Activated T-cell treated with anti-CD3 and anti-CD28 coated beads, Interleukin-2, amount 50 U/mL, for 4 hours (primary cell): ENCODE measurements at regions not wholly inside any gene's neighbourhood (a gene's known extent, or its start where the extent isn't known, plus 50 kb on each side); places are given as distances from the start of the nearest gene placed in this dataset.
"Not testable (repeated sequence)": the region's sequence is repeated elsewhere in the genome, so short reads cannot be mapped to it uniquely, and the experiment has no call there.

ENCODE experiments used
- ATAC-seq, 2 donors: fragments of 200-7000 bp; cut with Tn5 transposase; one replicate each; pipeline ENCODE4 v1.10.0; 2021
- DNase-seq: peaks from one replicate; pipeline ENCODE4 v3.0.0-alpha.2; 2020
- H3K27me3 Mint-ChIP-seq: one replicate; pipeline ENCODE4 v1.8.0; 2021; ENCODE audit warnings: low read depth, mixed read lengths
- H3K36me3 Mint-ChIP-seq: one replicate; pipeline ENCODE4 v1.8.0; 2022; ENCODE audit warnings: mixed read lengths; ENCODE audit not compliant: insufficient read depth
- H3K4me1 Mint-ChIP-seq: one replicate; pipeline ENCODE4 v1.8.0; 2021; ENCODE audit warnings: low read depth, mixed read lengths
- H3K4me3 Mint-ChIP-seq: one replicate; pipeline ENCODE4 v1.8.0; 2021; ENCODE audit warnings: mild to moderate bottlenecking, moderate library complexity, mixed read lengths
- H3K9me3 Mint-ChIP-seq: one replicate; pipeline ENCODE4 v1.8.0; 2021; ENCODE audit warnings: mixed read lengths

DNA sequence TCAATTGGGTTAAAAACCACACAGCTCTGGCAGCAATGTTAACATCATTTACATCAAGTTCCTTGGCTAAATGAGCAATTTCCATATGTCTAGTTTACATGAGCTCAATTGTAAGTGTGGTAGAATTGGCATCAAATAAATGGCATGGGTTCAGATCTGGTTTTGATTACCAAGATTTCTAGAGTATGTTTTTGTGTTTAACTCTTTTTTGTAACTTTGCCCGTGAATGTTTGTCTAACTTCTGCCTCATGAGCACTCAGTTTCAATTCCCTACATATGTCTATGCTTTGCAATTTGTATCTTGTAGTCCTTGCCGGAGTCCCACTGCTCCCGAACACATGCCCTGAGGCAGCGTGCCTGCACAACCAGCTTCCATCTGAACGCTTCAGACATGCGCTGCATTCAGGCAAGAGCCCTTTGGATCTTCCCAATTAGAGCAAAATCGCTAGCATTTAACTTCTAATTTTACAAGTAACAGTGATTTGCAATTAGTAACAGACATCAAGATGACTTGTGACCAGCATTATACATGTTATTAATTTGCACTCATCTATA, 644.4 kb downstream of the TRIML1 start:
- DNase-seq (no peak), ATAC-seq (no peak)
- H3K36me3 Mint-ChIP-seq, result no peaks in the 10 kb centered on the region
- no peaks in the 10 kb centered on the region for H3K4me1 Mint-ChIP-seq
- no peak overlapping the region for H3K4me3 Mint-ChIP-seq
- no peaks in the 10 kb centered on the region for H3K27me3 Mint-ChIP-seq
- H3K9me3 Mint-ChIP-seq, result no peaks in the 10 kb centered on the region

- not testable (repeated sequence) for H3K4me1 Mint-ChIP-seq, H3K36me3 Mint-ChIP-seq
These were observed 657.4 kb downstream of the TRIML1 start for GRCh38 chr4:188796600-188796999.

DNA sequence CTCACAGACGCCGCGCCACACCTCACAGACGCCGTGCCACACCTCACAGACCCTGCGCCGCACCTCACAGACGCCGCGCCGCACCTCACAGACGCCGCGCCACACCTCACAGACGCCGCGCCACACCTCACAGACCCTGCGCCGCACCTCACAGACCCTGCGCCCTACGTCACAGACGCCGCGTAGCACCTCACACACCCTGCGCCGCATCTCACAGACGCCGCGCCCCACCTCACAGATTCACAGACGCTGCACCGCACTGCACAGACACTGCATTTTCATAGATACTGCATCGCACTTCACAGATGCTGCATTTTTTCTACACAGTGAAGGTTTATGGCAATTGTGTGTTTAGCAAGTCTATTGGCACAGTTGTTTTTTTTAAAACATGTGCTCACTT, 657.8 kb downstream of the TRIML1 start:
- not testable (repeated sequence) for H3K36me3 Mint-ChIP-seq, H3K27me3 Mint-ChIP-seq, H3K4me3 Mint-ChIP-seq, H3K4me1 Mint-ChIP-seq, H3K9me3 Mint-ChIP-seq, DNase-seq, ATAC-seq

More at GRCh38 chr4:188796600-188796999, 657.4 kb downstream of the TRIML1 start:
- not testable (repeated sequence) for H3K9me3 Mint-ChIP-seq, DNase-seq, H3K27me3 Mint-ChIP-seq, H3K4me3 Mint-ChIP-seq, ATAC-seq

- DNase-seq (no peak), ATAC-seq (no peak)
- Mint-ChIP-seq H3K27me3 (no peaks in the 10 kb centered on the region), H3K36me3 (no peaks in the 10 kb centered on the region), H3K4me1 (no peaks in the 10 kb centered on the region), H3K4me3 (no peak overlapping the region), H3K9me3 (peaks cover 8% of the 10 kb centered on the region)
These were observed 665.6 kb downstream of the TRIML1 start for GRCh38 chr4:188804861-188805260.

DNA sequence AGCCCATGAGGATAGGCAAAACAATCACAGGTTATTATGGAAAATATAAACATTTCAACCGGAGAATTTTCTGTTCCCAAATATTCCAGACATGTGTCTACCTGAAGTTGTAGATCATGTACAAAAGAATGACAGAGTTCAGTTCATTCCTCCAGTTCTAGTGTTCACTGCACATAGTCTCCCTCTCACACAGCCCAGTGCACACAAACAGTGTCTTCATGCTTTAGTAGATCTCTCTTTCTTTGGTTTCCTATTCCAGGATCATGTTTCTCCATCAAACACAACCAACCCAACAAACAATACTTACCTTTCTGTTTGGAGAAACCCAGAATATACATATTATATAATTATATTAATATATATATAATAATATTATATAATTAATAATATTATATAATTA, 671.9 kb downstream of the TRIML1 start:
- Mint-ChIP-seq H3K4me3 (no peak overlapping the region), H3K36me3 (no peaks in the 10 kb centered on the region), H3K4me1 (no peaks in the 10 kb centered on the region), H3K27me3 (no peaks in the 10 kb centered on the region), H3K9me3 (peaks cover 16% of the 10 kb centered on the region)
- DNase-seq (no peak), ATAC-seq (no peak)

DNA sequence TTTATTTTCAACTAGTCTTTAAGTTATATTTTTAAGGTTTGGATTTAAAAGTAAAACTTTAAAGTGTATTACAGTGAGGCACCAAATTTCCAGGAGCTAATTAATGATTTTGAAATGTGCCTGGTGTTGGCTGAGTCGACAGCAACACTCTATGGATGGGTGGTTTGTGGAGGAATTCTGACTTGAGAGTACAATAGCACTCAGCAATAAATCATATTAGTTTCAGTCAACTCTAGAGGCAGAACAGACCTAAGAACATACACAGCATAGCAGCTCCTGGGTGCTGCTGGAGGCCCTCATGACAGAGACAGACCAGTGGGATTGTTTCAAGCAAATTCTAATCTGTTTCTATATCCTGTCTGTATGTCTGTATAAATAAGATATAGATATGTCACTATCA, 673.4 kb downstream of the TRIML1 start:
- H3K9me3 Mint-ChIP-seq, result peaks cover 16% of the 10 kb centered on the region
- H3K4me1 Mint-ChIP-seq, result no peaks in the 10 kb centered on the region
- H3K27me3 Mint-ChIP-seq, result no peaks in the 10 kb centered on the region
- H3K4me3 Mint-ChIP-seq, result no peak overlapping the region
- ATAC-seq, result no peak
- no peak for DNase-seq
- H3K36me3 Mint-ChIP-seq, result no peaks in the 10 kb centered on the region

DNA sequence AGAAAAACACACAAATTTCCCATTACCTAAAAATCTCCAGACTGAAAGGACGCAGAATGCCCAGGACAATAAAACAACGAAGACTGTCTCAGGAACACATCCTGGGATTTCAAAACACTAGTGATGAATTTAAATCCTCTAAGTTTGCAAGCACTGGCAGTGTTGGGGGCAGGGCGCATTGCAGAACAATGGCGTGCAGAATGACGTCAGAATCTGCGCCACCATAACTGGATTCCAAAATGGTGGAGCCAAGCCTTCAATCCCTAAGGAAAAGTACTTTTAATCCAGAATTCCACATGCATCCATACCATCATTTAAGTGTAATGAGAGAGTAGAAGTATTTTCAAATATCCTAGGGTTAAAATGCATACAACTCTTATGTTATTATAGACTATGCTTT, 679.1 kb downstream of the TRIML1 start:
- no peak overlapping the region for H3K4me3 Mint-ChIP-seq
- H3K27me3 Mint-ChIP-seq, result no peaks in the 10 kb centered on the region
- ATAC-seq, result no peak
- no peak for DNase-seq
- H3K4me1 Mint-ChIP-seq, result no peaks in the 10 kb centered on the region
- peaks cover 5% of the 10 kb centered on the region for H3K9me3 Mint-ChIP-seq
- no peaks in the 10 kb centered on the region for H3K36me3 Mint-ChIP-seq

DNA sequence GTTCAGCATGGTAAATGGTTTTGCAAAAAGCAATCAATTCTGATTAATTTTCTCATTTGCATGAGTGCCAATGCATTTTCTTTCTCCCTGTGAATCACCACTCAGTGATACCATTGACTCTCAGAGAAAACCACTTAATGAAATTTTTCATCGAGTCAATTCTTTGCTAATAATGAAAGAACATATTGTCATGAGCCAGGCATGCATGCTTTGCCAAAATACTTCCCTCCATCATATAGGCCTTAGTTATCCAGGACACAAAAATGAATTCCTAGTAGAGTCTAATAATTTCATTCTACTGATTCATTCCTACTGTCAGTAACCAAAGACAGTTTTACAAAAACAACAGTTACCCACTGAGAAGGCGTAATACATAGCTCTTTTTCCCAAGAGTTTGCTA, 680.0 kb downstream of the TRIML1 start:
- H3K4me1 Mint-ChIP-seq, result no peaks in the 10 kb centered on the region
- no peak for ATAC-seq
- H3K27me3 Mint-ChIP-seq, result no peaks in the 10 kb centered on the region

GRCh38 chr4:188821500-188821899, 682.3 kb downstream of the TRIML1 start:
- no peak overlapping the region for H3K4me3 Mint-ChIP-seq
- no peaks in the 10 kb centered on the region for H3K9me3 Mint-ChIP-seq
- H3K27me3 Mint-ChIP-seq, result no peaks in the 10 kb centered on the region
- no peaks in the 10 kb centered on the region for H3K4me1 Mint-ChIP-seq
- no peak for DNase-seq
- no peaks in the 10 kb centered on the region for H3K36me3 Mint-ChIP-seq
- ATAC-seq, result no peak

More for the DNA sequence above, 680.0 kb downstream of the TRIML1 start:
- no peaks in the 10 kb centered on the region for H3K36me3 Mint-ChIP-seq
- no peak for DNase-seq
- H3K9me3 Mint-ChIP-seq, result peaks cover under 1% of the 10 kb centered on the region
- H3K4me3 Mint-ChIP-seq, result no peak overlapping the region

GRCh38 chr4:188822698-188823097, 683.5 kb downstream of the TRIML1 start:
- Mint-ChIP-seq H3K4me1 (no peaks in the 10 kb centered on the region), H3K9me3 (no peaks in the 10 kb centered on the region), H3K27me3 (no peaks in the 10 kb centered on the region), H3K36me3 (no peaks in the 10 kb centered on the region), H3K4me3 (no peak overlapping the region)
- ATAC-seq (no peak), DNase-seq (no peak)

DNA sequence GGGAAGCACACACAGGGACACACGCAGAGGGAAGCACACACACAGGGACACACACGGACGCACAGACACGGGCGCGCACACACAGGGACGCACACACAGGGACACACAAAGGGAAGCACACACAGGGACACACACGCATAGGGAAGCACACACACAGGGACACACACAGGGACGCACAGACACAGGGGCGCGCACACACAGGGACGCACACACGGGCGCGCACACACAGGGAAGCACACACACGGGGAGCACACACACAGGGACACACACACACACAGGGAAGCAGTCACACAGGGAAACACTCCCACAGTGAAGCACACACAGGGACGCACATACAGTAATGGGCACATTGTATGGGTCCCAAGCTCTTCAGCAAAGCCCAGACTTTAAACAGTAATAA, 685.3 kb downstream of the TRIML1 start:
- Mint-ChIP-seq H3K27me3 (no peaks in the 10 kb centered on the region), H3K4me1 (no peaks in the 10 kb centered on the region), H3K4me3 (no peak overlapping the region), H3K36me3 (no peaks in the 10 kb centered on the region), H3K9me3 (peaks cover 5% of the 10 kb centered on the region)
- ATAC-seq, result no peak
- no peak for DNase-seq

DNA sequence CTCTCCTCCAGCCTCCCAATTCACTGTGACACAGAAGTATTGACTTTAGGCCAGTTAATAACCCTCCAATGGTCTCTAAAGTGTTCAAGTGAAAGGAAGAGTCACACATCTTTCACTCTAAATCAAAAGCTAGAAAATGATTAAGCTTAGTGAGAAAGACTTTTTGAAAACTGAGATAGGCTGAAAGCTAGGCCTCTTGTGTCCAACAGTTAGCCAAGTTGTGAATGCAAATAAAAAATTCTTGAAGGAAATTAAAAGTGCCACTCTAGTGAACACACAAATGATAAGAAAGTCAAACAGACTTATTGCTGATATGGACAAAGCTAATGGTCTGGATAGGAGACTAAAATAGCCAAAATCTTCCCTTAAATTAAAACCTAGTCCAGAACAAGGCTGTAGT, 687.2 kb downstream of the TRIML1 start:
- peaks cover 9% of the 10 kb centered on the region for H3K9me3 Mint-ChIP-seq

GRCh38 chr4:188839704-188840103, 700.5 kb downstream of the TRIML1 start:
- Mint-ChIP-seq H3K4me3 (no peak overlapping the region), H3K4me1 (no peaks in the 10 kb centered on the region)

More for the DNA sequence above, 687.2 kb downstream of the TRIML1 start:
- DNase-seq (no peak), ATAC-seq (no peak)
- no peaks in the 10 kb centered on the region for H3K36me3 Mint-ChIP-seq
- no peaks in the 10 kb centered on the region for H3K27me3 Mint-ChIP-seq
- no peak overlapping the region for H3K4me3 Mint-ChIP-seq
- H3K4me1 Mint-ChIP-seq, result no peaks in the 10 kb centered on the region

GRCh38 chr4:188841523-188841922, 702.3 kb downstream of the TRIML1 start:
- H3K27me3 Mint-ChIP-seq, result no peaks in the 10 kb centered on the region
- H3K36me3 Mint-ChIP-seq, result no peaks in the 10 kb centered on the region
- peaks cover 24% of the 10 kb centered on the region for H3K9me3 Mint-ChIP-seq
- H3K4me3 Mint-ChIP-seq, result no peak overlapping the region
- no peak for DNase-seq
- H3K4me1 Mint-ChIP-seq, result no peaks in the 10 kb centered on the region
- ATAC-seq, result no peak

More at GRCh38 chr4:188839704-188840103, 700.5 kb downstream of the TRIML1 start:
- peaks cover 14% of the 10 kb centered on the region for H3K9me3 Mint-ChIP-seq
- no peaks in the 10 kb centered on the region for H3K36me3 Mint-ChIP-seq
- H3K27me3 Mint-ChIP-seq, result no peaks in the 10 kb centered on the region
- DNase-seq, result no peak
- ATAC-seq, result no peak

DNA sequence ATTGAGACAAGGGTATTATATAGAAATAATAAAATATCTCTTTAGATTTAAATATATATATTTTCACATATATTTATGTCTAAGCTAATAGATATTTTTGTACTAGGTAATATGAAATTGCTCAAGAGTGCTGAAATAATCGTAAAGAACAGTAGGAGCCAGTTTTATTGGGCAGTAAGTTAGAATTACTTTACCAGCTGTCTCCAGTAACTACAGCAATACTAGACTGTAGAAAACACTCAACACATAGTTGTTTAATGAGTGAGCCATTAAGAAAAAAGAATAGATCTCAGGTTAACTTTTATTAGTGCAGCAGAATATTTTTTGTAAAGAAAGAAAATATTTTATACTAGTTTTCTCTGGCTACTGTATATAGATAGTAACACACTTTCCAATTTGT, 715.2 kb downstream of the TRIML1 start:
- ATAC-seq (no peak), DNase-seq (no peak)
- peaks cover under 1% of the 10 kb centered on the region for H3K36me3 Mint-ChIP-seq
- no peak overlapping the region for H3K4me3 Mint-ChIP-seq
- no peaks in the 10 kb centered on the region for H3K27me3 Mint-ChIP-seq
- no peaks in the 10 kb centered on the region for H3K4me1 Mint-ChIP-seq
- H3K9me3 Mint-ChIP-seq, result peaks cover 30% of the 10 kb centered on the region

GRCh38 chr4:188858696-188859095, 719.5 kb downstream of the TRIML1 start:
- H3K4me3 Mint-ChIP-seq, result no peak overlapping the region
- peaks cover 32% of the 10 kb centered on the region for H3K9me3 Mint-ChIP-seq
- DNase-seq, result no peak
- H3K36me3 Mint-ChIP-seq, result peaks cover 1% of the 10 kb centered on the region
- no peak for ATAC-seq
- H3K4me1 Mint-ChIP-seq, result no peaks in the 10 kb centered on the region
- H3K27me3 Mint-ChIP-seq, result no peaks in the 10 kb centered on the region
